ENCODE measurements at regions not wholly inside any gene's neighbourhood (a gene's known extent, or its start where the extent isn't known, plus 50 kb on each side); places are given as distances from the start of the nearest gene placed in this dataset.

- no peak for DNase-seq (ENCODE audit: low read depth)
- no peak overlapping the region for H3K4me3 ChIP-seq (ENCODE audit: low read depth, low read length)
- TF ChIP-seq CTCF (IDR thresholded peaks at IDR 0.05; ENCODE audit: low read depth, low read length) (no peak), MAX (IDR thresholded peaks at IDR 0.05; ENCODE audit: low read depth, low read length) (no peak), MYC (IDR thresholded peaks at IDR 0.05; ENCODE audit: low read depth, low read length) (no peak), POLR2A (IDR thresholded peaks at IDR 0.05; ENCODE audit: extremely low read depth, insufficient read length) (no peak)
Observed at GRCh38 chr3:95456835-95457234, 1357.6 kb upstream of the EPHA6 start.

- DNase-seq (ENCODE audit: low read depth): no peak
- TF ChIP-seq MYC (IDR thresholded peaks at IDR 0.05; ENCODE audit: low read depth, low read length): no peak
- TF ChIP-seq CTCF (IDR thresholded peaks at IDR 0.05; ENCODE audit: low read depth, low read length): no peak
- TF ChIP-seq POLR2A (IDR thresholded peaks at IDR 0.05; ENCODE audit: extremely low read depth, insufficient read length): no peak
- TF ChIP-seq MAX (IDR thresholded peaks at IDR 0.05; ENCODE audit: low read depth, low read length): no peak
- H3K4me3 ChIP-seq (ENCODE audit: low read depth, low read length): no peak overlapping the region
Observed at GRCh38 chr3:95459706-95460105, 1354.7 kb upstream of the EPHA6 start.

GRCh38 chr3:95460274-95460673, 1354.1 kb upstream of the EPHA6 start:
- TF ChIP-seq MYC (IDR thresholded peaks at IDR 0.05; ENCODE audit: low read depth, low read length) (no peak), MAX (IDR thresholded peaks at IDR 0.05; ENCODE audit: low read depth, low read length) (no peak), POLR2A (IDR thresholded peaks at IDR 0.05; ENCODE audit: extremely low read depth, insufficient read length) (no peak), CTCF (IDR thresholded peaks at IDR 0.05; ENCODE audit: low read depth, low read length) (no peak)
- no peak overlapping the region for H3K4me3 ChIP-seq (ENCODE audit: low read depth, low read length)
- no peak for DNase-seq (ENCODE audit: low read depth)

GRCh38 chr3:95462161-95462560, 1352.2 kb upstream of the EPHA6 start:
- no peak for TF ChIP-seq MYC (IDR thresholded peaks at IDR 0.05; ENCODE audit: low read depth, low read length)
- no peak for TF ChIP-seq POLR2A (IDR thresholded peaks at IDR 0.05; ENCODE audit: extremely low read depth, insufficient read length)
- TF ChIP-seq CTCF (IDR thresholded peaks at IDR 0.05; ENCODE audit: low read depth, low read length): no peak
- TF ChIP-seq MAX (IDR thresholded peaks at IDR 0.05; ENCODE audit: low read depth, low read length): no peak
- DNase-seq (ENCODE audit: low read depth): no peak

GRCh38 chr3:95464346-95464745, 1350.0 kb upstream of the EPHA6 start:
- no peak overlapping the region for H3K4me3 ChIP-seq (ENCODE audit: low read depth, low read length)
- DNase-seq (ENCODE audit: low read depth): no peak
- no peak for TF ChIP-seq MAX (IDR thresholded peaks at IDR 0.05; ENCODE audit: low read depth, low read length)
- no peak for TF ChIP-seq CTCF (IDR thresholded peaks at IDR 0.05; ENCODE audit: low read depth, low read length)
- no peak for TF ChIP-seq POLR2A (IDR thresholded peaks at IDR 0.05; ENCODE audit: extremely low read depth, insufficient read length)
- no peak for TF ChIP-seq MYC (IDR thresholded peaks at IDR 0.05; ENCODE audit: low read depth, low read length)

More at GRCh38 chr3:95462161-95462560, 1352.2 kb upstream of the EPHA6 start:
- H3K4me3 ChIP-seq (ENCODE audit: low read depth, low read length): no peak overlapping the region

GRCh38 chr3:95468331-95468730, 1346.1 kb upstream of the EPHA6 start:
- TF ChIP-seq CTCF (IDR thresholded peaks at IDR 0.05; ENCODE audit: low read depth, low read length) (no peak), MYC (IDR thresholded peaks at IDR 0.05; ENCODE audit: low read depth, low read length) (no peak), MAX (IDR thresholded peaks at IDR 0.05; ENCODE audit: low read depth, low read length) (no peak), POLR2A (IDR thresholded peaks at IDR 0.05; ENCODE audit: extremely low read depth, insufficient read length) (no peak)
- no peak for DNase-seq (ENCODE audit: low read depth)
- H3K4me3 ChIP-seq (ENCODE audit: low read depth, low read length): no peak overlapping the region
